WI38 (cell line): ENCODE measurements at regions not wholly inside any gene's neighbourhood (a gene's known extent, or its start where the extent isn't known, plus 50 kb on each side); places are given as distances from the start of the nearest gene placed in this dataset.

Experiments used
- H3K4me3 ChIP-seq: 2 replicates; pipeline ENCODE4 v1.5.1; 2011; ENCODE audit warnings: low read depth, mild to moderate bottlenecking, control low read depth, low read length
- TF ChIP-seq, protein P1 (sequence below): IDR thresholded peaks from 2 replicates; pipeline ENCODE4 v1.5.1; 2012; ENCODE audit warnings: low read depth, mild to moderate bottlenecking, control low read depth, low read length

DNA sequence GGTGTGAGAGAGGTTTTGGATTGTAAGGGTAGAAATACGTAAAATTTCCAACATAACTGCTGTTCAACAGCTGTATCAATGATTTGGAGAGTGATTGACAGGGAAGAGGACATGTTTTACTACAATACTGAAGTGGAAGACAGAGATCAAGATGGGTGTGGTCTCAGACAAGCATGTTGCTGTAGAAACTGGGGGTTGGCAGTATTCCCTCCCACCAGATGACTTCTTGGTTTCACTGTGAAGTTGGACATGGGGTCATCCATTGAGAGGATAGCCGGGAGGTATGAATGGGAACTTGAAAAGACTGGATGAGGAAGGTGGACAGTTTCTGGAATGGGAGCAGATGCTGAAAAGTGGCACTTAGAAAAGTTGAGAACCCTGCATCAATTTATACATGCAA, 95.3 kb upstream of the HDAC9 start:
- TF ChIP-seq, protein P1, sequence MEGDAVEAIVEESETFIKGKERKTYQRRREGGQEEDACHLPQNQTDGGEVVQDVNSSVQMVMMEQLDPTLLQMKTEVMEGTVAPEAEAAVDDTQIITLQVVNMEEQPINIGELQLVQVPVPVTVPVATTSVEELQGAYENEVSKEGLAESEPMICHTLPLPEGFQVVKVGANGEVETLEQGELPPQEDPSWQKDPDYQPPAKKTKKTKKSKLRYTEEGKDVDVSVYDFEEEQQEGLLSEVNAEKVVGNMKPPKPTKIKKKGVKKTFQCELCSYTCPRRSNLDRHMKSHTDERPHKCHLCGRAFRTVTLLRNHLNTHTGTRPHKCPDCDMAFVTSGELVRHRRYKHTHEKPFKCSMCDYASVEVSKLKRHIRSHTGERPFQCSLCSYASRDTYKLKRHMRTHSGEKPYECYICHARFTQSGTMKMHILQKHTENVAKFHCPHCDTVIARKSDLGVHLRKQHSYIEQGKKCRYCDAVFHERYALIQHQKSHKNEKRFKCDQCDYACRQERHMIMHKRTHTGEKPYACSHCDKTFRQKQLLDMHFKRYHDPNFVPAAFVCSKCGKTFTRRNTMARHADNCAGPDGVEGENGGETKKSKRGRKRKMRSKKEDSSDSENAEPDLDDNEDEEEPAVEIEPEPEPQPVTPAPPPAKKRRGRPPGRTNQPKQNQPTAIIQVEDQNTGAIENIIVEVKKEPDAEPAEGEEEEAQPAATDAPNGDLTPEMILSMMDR, result no peak

DNA sequence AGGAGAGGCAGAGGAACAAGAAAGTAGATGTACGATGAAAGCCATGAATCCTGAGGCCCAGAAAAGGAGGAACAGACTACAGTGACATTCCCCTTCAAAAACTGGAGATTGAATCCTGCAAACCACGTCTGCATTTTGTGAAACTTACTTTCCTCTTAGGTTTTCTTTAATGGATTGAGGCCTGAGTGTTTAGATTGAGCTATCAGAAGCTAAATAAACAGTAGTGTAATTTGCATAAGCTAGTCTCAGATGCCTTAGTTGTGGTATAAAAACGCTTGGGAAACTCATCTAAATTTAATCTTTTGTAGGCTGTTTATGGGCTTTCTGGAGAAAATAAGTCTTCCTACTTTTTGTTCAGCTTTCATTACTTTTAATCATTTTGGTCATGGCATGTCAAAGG, 94.8 kb upstream of the HDAC9 start:
- H3K4me3 ChIP-seq, result no peak overlapping the region

More for the DNA sequence above, 95.3 kb upstream of the HDAC9 start:
- no peak overlapping the region for H3K4me3 ChIP-seq

DNA sequence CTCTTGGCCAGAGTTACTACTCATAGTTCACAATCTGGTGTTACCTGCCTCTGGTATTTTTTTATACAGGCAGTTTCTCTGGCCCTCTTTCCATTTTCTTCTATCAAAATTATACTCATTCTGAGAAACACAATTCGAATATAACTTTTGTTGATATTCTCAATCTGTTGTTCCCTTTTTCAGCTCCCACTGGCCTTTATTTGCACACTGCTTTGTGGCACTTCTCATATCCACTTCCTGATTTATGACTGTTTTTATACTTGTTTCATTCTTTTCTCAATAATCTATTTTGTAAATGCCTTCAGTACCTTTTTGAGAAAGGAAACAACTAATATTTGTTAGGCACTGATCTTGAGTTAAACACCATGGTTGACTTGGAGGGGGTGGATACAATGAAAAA, 93.8 kb upstream of the HDAC9 start:
- H3K4me3 ChIP-seq, result no peak overlapping the region
- TF ChIP-seq, protein P1, result no peak

More for the DNA sequence above, 94.8 kb upstream of the HDAC9 start:
- TF ChIP-seq, protein P1, result no peak

DNA sequence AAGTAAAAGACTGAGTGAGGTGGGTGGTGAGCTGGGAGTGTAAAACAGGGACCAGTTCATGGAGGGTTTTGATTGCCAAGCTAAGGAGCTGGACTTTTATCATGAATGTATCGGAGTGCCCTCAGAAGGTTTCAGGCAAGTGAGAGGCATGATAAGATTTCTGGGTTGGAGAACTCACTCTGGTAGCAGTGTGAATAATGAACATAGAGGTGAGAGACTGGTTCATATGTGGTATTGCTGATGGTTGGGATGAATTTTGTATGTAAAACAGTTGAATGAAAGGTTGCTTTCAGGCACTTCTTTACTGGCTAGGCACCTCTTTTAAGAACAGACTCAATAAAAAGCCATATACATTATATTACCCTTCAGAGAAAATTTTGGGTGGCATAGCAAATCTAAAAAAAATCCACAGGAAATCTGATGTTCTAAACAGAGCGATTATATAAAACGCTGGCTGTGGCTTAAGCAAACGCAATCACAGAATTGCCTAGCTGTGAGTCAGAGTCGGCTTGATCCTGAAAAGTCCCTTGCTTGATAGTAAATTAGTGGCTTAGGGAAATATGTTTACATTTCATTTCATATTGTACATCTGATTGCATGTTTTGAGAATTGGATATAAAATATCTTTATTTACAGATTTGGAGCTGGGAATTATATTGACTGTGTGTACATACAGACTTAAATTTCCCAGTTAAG, 92.9 kb upstream of the HDAC9 start:
- H3K4me3 ChIP-seq, result no peak overlapping the region
- TF ChIP-seq, protein P1, result no peak

DNA sequence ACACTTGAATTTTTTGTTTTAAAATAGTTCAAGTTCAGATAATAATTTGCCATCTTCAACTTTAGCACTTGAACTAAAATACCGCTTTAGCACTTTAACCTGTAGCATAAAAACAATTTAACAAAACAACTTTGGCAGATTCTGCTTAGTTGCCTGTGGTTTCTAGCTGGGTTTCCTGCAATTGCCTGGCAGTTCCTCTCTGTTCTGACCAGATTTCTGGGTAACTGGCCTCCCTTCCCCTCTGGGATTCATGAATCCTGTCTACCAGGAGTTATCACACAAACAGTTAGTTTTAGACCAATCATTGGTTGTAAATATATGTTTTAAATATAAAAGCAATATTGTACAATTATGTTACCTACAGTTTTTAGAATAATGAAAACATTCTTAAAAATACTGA, 89.8 kb upstream of the HDAC9 start:
- TF ChIP-seq, protein P1, result no peak
- no peak overlapping the region for H3K4me3 ChIP-seq

DNA sequence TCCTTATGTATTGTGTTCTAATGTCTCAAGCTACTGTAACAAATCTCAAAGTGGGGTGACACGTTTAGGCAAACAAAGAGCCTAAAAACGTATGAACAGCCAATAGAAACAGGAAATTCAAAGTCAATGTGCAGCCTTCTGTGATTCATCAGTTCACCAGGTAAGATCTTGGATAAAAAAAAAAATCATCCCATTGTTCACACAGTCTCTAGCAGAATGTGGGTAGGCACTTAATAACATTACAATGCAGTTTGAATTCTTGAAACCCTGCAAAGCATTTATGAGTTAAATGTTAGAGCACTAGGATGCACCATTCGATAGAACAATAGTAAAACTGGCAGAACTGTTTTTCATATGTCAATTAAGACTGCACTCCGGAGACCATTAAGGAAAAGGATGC, 88.2 kb upstream of the HDAC9 start:
- TF ChIP-seq, protein P1, result no peak
- no peak overlapping the region for H3K4me3 ChIP-seq

DNA sequence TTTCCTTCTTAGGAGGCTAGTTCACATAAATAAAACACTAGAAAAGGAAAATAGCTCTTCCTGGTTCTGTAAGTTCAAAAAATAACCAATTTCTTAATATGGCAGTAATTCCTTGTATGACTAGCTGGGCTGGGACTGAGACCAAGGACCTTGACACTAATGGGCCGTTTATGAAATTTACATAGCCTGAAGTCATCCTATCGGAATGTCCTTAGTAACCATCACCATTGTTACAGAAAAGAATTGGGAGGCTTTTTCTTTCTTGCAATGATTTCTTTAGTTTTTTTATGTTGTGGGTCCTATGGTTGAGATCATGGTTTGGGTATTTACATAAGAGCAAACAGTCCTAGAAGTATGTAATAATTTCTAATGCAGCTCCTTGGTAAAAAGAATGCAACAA, 87.1 kb upstream of the HDAC9 start:
- no peak overlapping the region for H3K4me3 ChIP-seq
- TF ChIP-seq, protein P1, result no peak
